ENCODE measurements at regions not wholly inside any gene's neighbourhood (a gene's known extent, or its start where the extent isn't known, plus 50 kb on each side); places are given as distances from the start of the nearest gene placed in this dataset.

- Mint-ChIP-seq H3K9me3 (no peaks in the 10 kb centered on the region), H3K27ac (no peak overlapping the region), H3K36me3 (ENCODE audit: low read depth) (no peaks in the 10 kb centered on the region), H3K4me1 (ENCODE audit: low read depth) (peaks cover 14% of the 10 kb centered on the region), H3K4me3 (no peak overlapping the region), H3K27me3 (peaks cover 14% of the 10 kb centered on the region)
- ChIA-PET CTCF (interaction anchor here (0.9 to 2.4 kb wide), 5 partner anchors 9 to 105 kb away, joined by 3 to 6 read pairs (median 3); no protein-coding TSS in a partner anchor), POLR2A (interaction anchor here (0.7 to 1.6 kb wide), 3 partner anchors 9 to 144 kb away, joined by 3 to 4 read pairs (median 3); partner anchors contain the start of gene SCAND1)
- no peak for DNase-seq
- TF ChIP-seq CTCF (IDR thresholded peaks at IDR 0.05) = no peak
- no peak for ATAC-seq
- intact Hi-C loops (cut with micrococcal nuclease) = no loop called here
Observed at GRCh38 chr20:36097337-36098151, 57.0 kb upstream of the EPB41L1 start.

- ChIA-PET POLR2A (interaction anchor here (0.7 to 1.2 kb wide), 2 partner anchors 9 to 26 kb away, joined by 3 read pairs; no protein-coding TSS in a partner anchor), CTCF (interaction anchor here (0.9 to 2.4 kb wide), 4 partner anchors 10 to 105 kb away, joined by 3 to 6 read pairs (median 4); no protein-coding TSS in a partner anchor)
- peaks cover 9% of the 10 kb centered on the region for H3K27me3 Mint-ChIP-seq
Observed at GRCh38 chr20:36098364-36098763, 56.2 kb upstream of the EPB41L1 start.

GRCh38 chr20:36099106-36099505, 55.4 kb upstream of the EPB41L1 start:
- Mint-ChIP-seq H3K9me3 (no peaks in the 10 kb centered on the region), H3K4me1 (ENCODE audit: low read depth) (peaks cover 7% of the 10 kb centered on the region), H3K27me3 (peaks cover 3% of the 10 kb centered on the region), H3K27ac (no peak overlapping the region), H3K4me3 (no peak overlapping the region), H3K36me3 (ENCODE audit: low read depth) (no peaks in the 10 kb centered on the region)
- TF ChIP-seq CTCF (IDR thresholded peaks at IDR 0.05) = no peak
- ChIA-PET CTCF (interaction anchor here (0.6 to 1.0 kb wide), 2 partner anchors 12 to 106 kb away, joined by 3 read pairs; no protein-coding TSS in a partner anchor), POLR2A (no interaction called here)
- ATAC-seq (no peak), DNase-seq (no peak)
- intact Hi-C loops (cut with micrococcal nuclease) = no loop called here

More at GRCh38 chr20:36098364-36098763, 56.2 kb upstream of the EPB41L1 start:
- Mint-ChIP-seq H3K4me3 (no peak overlapping the region), H3K36me3 (ENCODE audit: low read depth) (no peaks in the 10 kb centered on the region), H3K9me3 (no peaks in the 10 kb centered on the region), H3K4me1 (ENCODE audit: low read depth) (peaks cover 10% of the 10 kb centered on the region), H3K27ac (no peak overlapping the region)
- TF ChIP-seq CTCF (IDR thresholded peaks at IDR 0.05) = no peak
- intact Hi-C loops (cut with micrococcal nuclease) = no loop called here
- ATAC-seq (no peak), DNase-seq (peak; percentile 7)

- Mint-ChIP-seq H3K9me3 (no peaks in the 10 kb centered on the region), H3K4me1 (ENCODE audit: low read depth) (peaks cover 6% of the 10 kb centered on the region), H3K4me3 (no peak overlapping the region), H3K27me3 (no peaks in the 10 kb centered on the region), H3K27ac (no peak overlapping the region), H3K36me3 (ENCODE audit: low read depth) (no peaks in the 10 kb centered on the region)
- TF ChIP-seq CTCF (IDR thresholded peaks at IDR 0.05) = no peak
- intact Hi-C loops (cut with micrococcal nuclease) = no loop called here
- POLR2A ChIA-PET = no interaction called here
- CTCF ChIA-PET = interaction anchor here (1.3 to 1.6 kb wide), 2 partner anchors 108 to 147 kb away, joined by 4 read pairs; partner anchors contain the start of gene SCAND1
- no peak for ATAC-seq
- DNase-seq = no peak
Observed at GRCh38 chr20:36101192-36101591, 53.3 kb upstream of the EPB41L1 start.

GRCh38 chr20:36102306-36102705, 52.2 kb upstream of the EPB41L1 start:
- no peak overlapping the region for H3K27ac Mint-ChIP-seq
- TF ChIP-seq CTCF (IDR thresholded peaks at IDR 0.05) = no peak
- ATAC-seq (no peak), DNase-seq (no peak)
- ChIA-PET CTCF (interaction anchor here (0.6 to 1.4 kb wide), 4 partner anchors 36 to 115 kb away, joined by 3 read pairs; no protein-coding TSS in a partner anchor), POLR2A (interaction anchor here (0.8 to 1.6 kb wide), 2 partner anchors 10 to 25 kb away, joined by 3 to 4 read pairs; no protein-coding TSS in a partner anchor)
- H3K4me1 Mint-ChIP-seq (ENCODE audit: low read depth) = peaks cover 3% of the 10 kb centered on the region
- no peaks in the 10 kb centered on the region for H3K27me3 Mint-ChIP-seq
- H3K36me3 Mint-ChIP-seq (ENCODE audit: low read depth) = no peaks in the 10 kb centered on the region
- intact Hi-C loops (cut with micrococcal nuclease) = no loop called here
- H3K9me3 Mint-ChIP-seq = no peaks in the 10 kb centered on the region
- no peak overlapping the region for H3K4me3 Mint-ChIP-seq
